Lower lobe of right lung (tissue), 2 donors: ENCODE measurements at regions not wholly inside any gene's neighbourhood (a gene's known extent, or its start where the extent isn't known, plus 50 kb on each side); places are given as distances from the start of the nearest gene placed in this dataset.

Experiments
- ATAC-seq, 2 donors: fragments of 200-7000 bp; cut with Tn5 transposase; one replicate each; pipeline ENCODE4 v1.9.1; 2020 to 2022; ENCODE audit warnings: mild to moderate bottlenecking in 2 of 2, moderate library complexity in 2 of 2
- DNase-seq: peaks from one replicate; pipeline ENCODE4 v3.0.0-alpha.2; 2020
- H3K27ac ChIP-seq: fragments of 200-600 bp; one replicate; pipeline ENCODE4 v1.8.0; 2022
- H3K27me3 ChIP-seq: fragments of 200-600 bp; one replicate; pipeline ENCODE4 v1.8.0; 2022; ENCODE audit warnings: low read depth
- H3K36me3 ChIP-seq: fragments of 200-600 bp; one replicate; pipeline ENCODE4 v1.8.0; 2022; ENCODE audit warnings: mild to moderate bottlenecking
- H3K4me1 ChIP-seq: fragments of 200-600 bp; one replicate; pipeline ENCODE4 v1.8.0; 2022
- H3K4me3 ChIP-seq: fragments of 200-600 bp; one replicate; pipeline ENCODE4 v1.8.0; 2022; ENCODE audit warnings: mild to moderate bottlenecking
- H3K9me3 ChIP-seq: fragments of 200-600 bp; one replicate; pipeline ENCODE4 v1.8.0; 2022
- CTCF ChIP-seq: fragments of 200-600 bp; IDR thresholded peaks from one replicate; pipeline ENCODE4 v1.8.0; 2022; ENCODE audit warnings: antibody characterized with exemption, mild to moderate bottlenecking
- intact Hi-C: fragments of 100-400 bp; cut with DNase I; formaldehyde crosslinking; loops from one replicate; pipeline ENCODE4 v1.11.0; 2022
- donor health status: DM: no; HTN: yes; CAD: no; lungs with severe emphysema.

DNA sequence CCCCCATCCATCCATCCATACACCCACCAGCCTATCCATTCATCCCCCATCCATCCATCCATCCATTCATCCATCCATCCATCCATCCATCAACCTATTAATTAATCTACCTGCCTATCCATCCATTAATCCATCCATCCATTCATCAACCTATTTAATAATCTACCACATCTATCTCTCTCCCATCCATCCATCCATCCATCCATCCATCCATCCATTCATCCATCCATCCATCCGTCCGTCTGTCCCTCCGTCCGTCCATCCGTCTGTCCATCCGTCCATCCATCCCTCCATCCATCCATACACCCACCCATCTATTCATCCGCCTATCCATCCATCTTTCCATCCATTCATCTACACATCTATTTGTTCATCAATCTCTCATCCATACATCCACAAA, 205.3 kb downstream of the VRK1 start:
- H3K4me3 ChIP-seq, result no peak overlapping the region
- intact Hi-C loops, result no loop called here
- H3K4me1 ChIP-seq, result no peaks in the 10 kb centered on the region
- no peak overlapping the region for H3K27ac ChIP-seq
- no peaks in the 10 kb centered on the region for H3K27me3 ChIP-seq
- no peak for DNase-seq
- no peak for ATAC-seq
- H3K9me3 ChIP-seq, result no peaks in the 10 kb centered on the region
- no peak for TF ChIP-seq CTCF
- no peaks in the 10 kb centered on the region for H3K36me3 ChIP-seq

DNA sequence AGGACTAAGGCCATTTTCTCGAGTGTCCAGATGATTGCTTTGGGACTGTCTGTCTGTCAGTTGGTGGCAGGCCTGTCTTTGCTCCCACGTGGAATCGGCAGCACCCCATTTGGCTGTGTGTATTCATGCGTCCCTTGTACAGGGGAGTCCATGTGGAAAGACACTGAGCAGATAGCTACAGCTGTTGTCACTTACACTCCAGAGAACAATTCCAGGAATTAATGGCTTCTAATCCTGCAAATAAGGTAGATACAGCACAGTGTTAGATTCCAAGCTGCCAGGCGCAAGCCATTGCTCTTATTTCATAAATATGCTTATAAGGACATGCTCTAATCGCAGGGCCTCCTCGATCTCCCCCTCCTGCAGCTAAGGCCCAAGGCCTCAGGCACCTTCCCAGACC, 208.8 kb downstream of the VRK1 start:
- intact Hi-C loops, result no loop called here
- H3K36me3 ChIP-seq, result no peaks in the 10 kb centered on the region
- no peaks in the 10 kb centered on the region for H3K4me1 ChIP-seq
- no peak overlapping the region for H3K27ac ChIP-seq
- peaks cover 6% of the 10 kb centered on the region for H3K27me3 ChIP-seq
- no peaks in the 10 kb centered on the region for H3K9me3 ChIP-seq
- no peak overlapping the region for H3K4me3 ChIP-seq
- DNase-seq (no peak), ATAC-seq (no peak)
- TF ChIP-seq CTCF, result no peak

DNA sequence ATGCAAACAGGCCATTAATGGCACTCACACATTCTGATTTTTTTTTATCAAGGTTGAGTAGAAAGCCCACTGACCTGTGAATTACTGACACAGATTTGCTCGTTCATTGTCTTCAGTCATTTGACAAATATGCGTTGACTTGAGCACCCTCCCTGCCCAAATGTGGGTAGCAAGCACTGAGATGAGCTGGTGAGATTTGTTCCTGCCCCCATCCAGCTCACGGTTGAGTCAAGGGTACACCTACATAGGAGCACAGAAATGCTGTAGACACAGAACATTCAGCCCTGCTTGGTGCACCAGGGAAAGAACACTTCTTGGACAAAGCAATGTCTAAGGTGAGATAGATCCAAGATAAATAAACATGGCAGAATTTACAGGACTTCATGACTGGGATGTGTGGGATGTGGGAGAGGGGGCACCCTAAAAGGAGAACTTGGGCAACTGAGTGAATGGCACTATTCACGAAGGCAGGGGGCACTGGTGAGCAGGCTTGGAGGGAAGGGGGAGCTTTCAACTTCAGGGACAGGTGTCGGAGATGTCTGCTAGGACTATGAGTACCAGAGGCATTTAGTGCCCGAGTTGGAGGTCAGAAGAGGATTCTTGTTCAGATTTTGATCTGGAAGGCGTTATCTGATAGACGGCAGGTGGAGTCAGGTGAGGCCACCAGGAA, 213.4 kb downstream of the VRK1 start:
- no peaks in the 10 kb centered on the region for H3K9me3 ChIP-seq
- no peaks in the 10 kb centered on the region for H3K4me1 ChIP-seq
- intact Hi-C loops, result no loop called here
- no peak for DNase-seq
- no peak for ATAC-seq
- H3K27me3 ChIP-seq, result peaks cover 6% of the 10 kb centered on the region
- no peak for TF ChIP-seq CTCF
- H3K36me3 ChIP-seq, result no peaks in the 10 kb centered on the region
- no peak overlapping the region for H3K27ac ChIP-seq
- no peak overlapping the region for H3K4me3 ChIP-seq

DNA sequence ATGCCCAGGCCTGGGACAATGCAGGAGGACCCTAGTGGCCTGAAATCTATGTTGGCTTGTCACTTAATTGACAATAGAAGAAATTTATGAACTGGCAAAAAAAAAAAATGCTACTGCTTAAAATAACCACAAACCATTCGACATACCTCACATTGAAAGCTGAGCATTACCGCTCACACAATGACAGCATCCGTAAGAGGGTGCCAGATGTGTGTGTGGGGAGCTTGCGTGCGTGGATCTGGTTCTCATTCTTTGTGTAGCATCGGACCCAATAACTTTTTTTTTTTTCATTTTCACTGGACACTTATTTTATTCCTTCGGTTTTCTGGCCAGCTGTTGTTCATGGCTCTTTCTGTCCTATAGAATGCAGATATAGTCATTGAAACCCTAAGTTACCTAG, 216.7 kb downstream of the VRK1 start:
- H3K4me3 ChIP-seq, result no peak overlapping the region
- H3K9me3 ChIP-seq, result no peaks in the 10 kb centered on the region
- H3K27me3 ChIP-seq, result peaks cover 6% of the 10 kb centered on the region
- H3K36me3 ChIP-seq, result no peaks in the 10 kb centered on the region
- ATAC-seq (no peak), DNase-seq (no peak)
- no peak overlapping the region for H3K27ac ChIP-seq
- no peaks in the 10 kb centered on the region for H3K4me1 ChIP-seq
- intact Hi-C loops, result no loop called here
- no peak for TF ChIP-seq CTCF

GRCh38 chr14:97021001-97021400, 223.8 kb downstream of the VRK1 start:
- intact Hi-C loops, result no loop called here
- no peaks in the 10 kb centered on the region for H3K36me3 ChIP-seq
- no peaks in the 10 kb centered on the region for H3K9me3 ChIP-seq
- H3K4me3 ChIP-seq, result no peak overlapping the region
- TF ChIP-seq CTCF, result no peak
- peak in 1 of 2 donors; percentile 39 for ATAC-seq
- H3K27me3 ChIP-seq, result peaks cover 13% of the 10 kb centered on the region
- H3K27ac ChIP-seq, result no peak overlapping the region
- H3K4me1 ChIP-seq, result no peaks in the 10 kb centered on the region
- no peak for DNase-seq
